ENCODE measurements at regions not wholly inside any gene's neighbourhood (a gene's known extent, or its start where the extent isn't known, plus 50 kb on each side); places are given as distances from the start of the nearest gene placed in this dataset.
"Not testable (repeated sequence)": the region's sequence is repeated elsewhere in the genome, so short reads cannot be mapped to it uniquely, and the experiment has no call there.

DNA sequence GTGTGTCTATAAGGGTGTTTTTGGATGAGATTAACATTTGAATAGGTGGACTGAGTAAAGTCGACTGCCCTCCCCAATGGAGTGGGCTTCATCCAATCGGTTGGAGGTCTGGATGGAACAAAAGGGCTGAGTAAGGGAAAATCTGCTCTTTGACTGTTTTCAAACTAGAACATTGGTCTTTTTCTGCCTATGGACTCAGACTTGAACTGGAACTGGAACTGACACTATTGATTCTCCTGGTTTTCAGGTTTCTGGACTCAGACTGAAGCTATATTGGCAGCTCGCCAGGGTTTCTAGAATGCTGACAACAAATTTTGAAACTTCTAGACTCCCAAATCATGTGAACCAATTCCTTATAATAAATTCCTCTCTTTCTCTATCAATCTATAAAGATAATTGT lies 498.9 kb upstream of the EPHA7 start:
- no peak for DNase-seq (ENCODE audit: extremely low read depth in 1 of 11, low read depth in 9 of 11, low spot score in 4 of 11)

DNA sequence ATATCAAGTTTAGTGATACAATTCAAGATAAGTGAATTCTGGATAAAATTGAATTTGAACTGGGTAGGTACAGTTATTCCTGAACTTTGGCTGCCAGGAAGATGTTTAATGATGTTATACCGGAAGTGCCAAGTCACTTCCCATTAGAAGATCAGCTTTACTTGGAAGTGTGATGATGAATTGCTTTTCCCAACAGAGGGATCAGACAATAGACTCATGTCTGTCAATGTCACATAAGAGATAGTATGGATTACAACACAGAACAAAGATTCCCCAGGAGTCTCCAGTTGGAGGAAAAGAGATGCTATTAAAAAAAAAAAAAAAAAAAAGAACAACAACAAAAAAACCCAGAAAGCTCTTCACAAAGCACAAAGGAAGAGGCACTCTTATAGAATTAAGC lies 497.9 kb upstream of the EPHA7 start:
- no peak for DNase-seq (ENCODE audit: extremely low read depth in 1 of 11, low read depth in 9 of 11, low spot score in 4 of 11)

DNA sequence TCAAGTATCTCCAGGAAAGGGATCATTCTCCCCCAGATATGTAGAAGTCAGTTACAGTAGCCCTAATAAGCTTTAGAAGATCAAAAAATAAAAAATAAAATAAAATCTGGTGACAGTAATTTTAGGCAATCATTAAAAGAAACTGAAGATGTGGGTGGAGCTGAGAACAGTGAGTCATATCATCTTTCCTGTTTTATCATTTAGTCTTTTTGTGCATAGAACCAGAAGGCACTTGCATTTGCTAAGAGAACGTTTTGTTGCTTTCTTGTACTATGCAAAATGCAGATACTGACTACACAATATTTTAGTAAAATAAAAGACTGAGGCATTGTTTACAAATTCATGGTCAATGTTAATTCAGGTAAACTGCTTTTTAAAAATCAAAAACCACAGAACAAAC lies 497.4 kb upstream of the EPHA7 start:
- no peak for DNase-seq (ENCODE audit: extremely low read depth in 1 of 11, low read depth in 9 of 11, low spot score in 4 of 11)

GRCh38 chr6:93915961-93916360 lies 496.6 kb upstream of the EPHA7 start:
- DNase-seq (ENCODE audit: extremely low read depth in 1 of 11, low read depth in 9 of 11, low spot score in 4 of 11) = no peak

DNA sequence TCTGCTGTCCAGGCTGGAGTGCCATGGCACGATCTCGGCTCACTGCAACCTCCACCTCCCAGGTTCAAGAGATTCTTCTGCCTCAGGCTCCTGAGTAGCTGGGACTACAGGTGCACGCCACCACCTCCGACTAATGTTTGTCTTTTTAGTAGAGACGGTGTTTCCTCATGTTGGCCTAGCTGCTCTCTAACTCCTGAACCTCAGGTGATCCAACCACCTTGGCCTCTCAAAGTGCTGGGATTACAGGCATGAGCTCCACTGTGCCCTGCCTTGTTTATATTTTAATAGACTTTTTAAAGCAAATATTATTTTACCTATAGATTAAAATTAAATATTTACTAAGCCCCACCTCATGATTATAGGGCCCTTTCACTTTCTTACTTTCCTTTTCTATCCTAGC lies 483.2 kb upstream of the EPHA7 start:
- DNase-seq (ENCODE audit: extremely low read depth in 1 of 11, low read depth in 9 of 11, low spot score in 4 of 11) = no peak

DNA sequence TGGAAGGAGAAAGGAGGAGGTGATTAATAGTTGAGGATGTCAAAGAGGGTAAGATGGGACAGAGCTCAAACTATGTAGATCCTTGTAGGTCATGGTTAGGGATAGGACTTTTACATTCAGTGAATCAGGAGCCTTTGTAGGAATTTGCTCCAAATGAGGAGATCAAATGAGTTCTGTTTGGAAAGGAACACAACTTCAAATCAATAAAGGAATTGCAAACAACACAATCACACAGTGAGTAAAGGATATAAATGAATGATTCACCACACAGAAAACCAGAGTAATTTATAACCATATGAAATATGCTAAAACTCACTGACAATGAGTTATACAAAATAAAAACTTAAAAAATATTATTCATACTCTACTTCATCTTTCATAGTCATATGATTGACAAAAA lies 480.8 kb upstream of the EPHA7 start:
- DNase-seq (ENCODE audit: extremely low read depth in 1 of 11, low read depth in 9 of 11, low spot score in 4 of 11) = no peak

DNA sequence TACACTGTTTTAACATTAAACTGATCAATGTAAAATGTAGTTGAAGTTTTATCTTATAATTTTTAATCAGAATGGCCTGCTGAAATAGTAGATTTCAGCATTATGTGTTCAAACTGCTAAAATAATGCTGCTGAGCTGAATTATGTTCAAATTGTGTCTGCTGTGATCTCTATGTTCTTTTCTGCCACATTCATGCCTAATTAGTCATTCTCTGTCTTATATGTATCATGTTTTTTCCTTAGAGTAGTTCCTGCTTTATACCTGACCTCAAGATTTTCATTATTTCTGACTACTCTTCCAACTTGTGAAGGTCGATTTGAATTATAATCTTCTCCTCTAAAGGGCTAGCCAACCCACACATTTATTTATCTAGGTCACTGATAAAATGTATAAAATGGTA lies 476.7 kb upstream of the EPHA7 start:
- no peak for DNase-seq (ENCODE audit: extremely low read depth in 1 of 11, low read depth in 9 of 11, low spot score in 4 of 11)

- no peak for DNase-seq (ENCODE audit: extremely low read depth in 1 of 11, low read depth in 9 of 11, low spot score in 4 of 11)
These were observed 475.2 kb upstream of the EPHA7 start for GRCh38 chr6:93894521-93894920.

- no peak for DNase-seq (ENCODE audit: extremely low read depth in 1 of 11, low read depth in 9 of 11, low spot score in 4 of 11)
These were observed 470.4 kb upstream of the EPHA7 start for GRCh38 chr6:93889713-93890112.

GRCh38 chr6:93886416-93886815 lies 467.1 kb upstream of the EPHA7 start:
- no peak for DNase-seq (ENCODE audit: extremely low read depth in 1 of 11, low read depth in 9 of 11, low spot score in 4 of 11)

DNA sequence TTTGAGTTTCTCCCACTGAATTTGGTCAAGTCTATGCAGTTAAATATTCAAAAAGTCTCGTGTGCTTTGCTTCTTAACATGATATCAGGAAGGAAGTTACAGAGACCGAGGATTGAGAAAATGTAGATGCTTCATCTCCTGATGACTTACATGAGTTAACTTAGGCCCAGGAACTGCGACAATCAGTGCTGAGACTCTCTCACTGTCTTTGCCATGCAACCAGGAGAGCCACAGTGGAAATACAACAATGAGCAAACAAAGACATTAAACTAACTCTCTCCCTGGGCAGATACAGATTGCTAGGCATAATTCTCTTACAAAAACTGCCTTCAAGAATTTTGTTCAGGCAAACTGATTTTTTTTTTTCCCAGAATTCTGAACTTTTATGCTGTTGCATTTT lies 440.6 kb upstream of the EPHA7 start:
- no peak for DNase-seq (ENCODE audit: extremely low read depth in 1 of 11, low read depth in 9 of 11, low spot score in 4 of 11)

DNA sequence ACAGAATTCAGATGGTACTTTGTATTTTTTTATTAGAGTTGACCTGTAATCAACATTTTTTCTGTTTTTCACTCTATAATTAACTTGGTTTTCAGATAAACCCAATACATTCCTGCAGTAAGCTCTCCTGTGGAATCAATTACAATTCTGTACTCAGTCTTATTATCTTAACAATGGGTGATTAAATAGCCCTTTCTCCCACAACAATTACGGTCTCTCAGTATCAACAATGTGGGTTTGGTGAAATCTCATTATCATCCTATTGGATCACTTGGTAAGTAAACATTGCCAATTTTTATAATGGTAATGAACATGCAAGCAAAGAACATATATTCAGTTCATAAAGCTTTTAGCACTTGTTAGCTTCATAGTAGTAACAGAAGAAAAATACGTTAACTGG lies 438.9 kb upstream of the EPHA7 start:
- no peak for DNase-seq (ENCODE audit: extremely low read depth in 1 of 11, low read depth in 9 of 11, low spot score in 4 of 11)

GRCh38 chr6:93849857-93850256 lies 430.5 kb upstream of the EPHA7 start:
- DNase-seq (ENCODE audit: extremely low read depth in 1 of 11, low read depth in 9 of 11, low spot score in 4 of 11) = no peak

GRCh38 chr6:93848031-93848742 lies 428.8 kb upstream of the EPHA7 start:
- no peak for DNase-seq (ENCODE audit: extremely low read depth in 1 of 11, low read depth in 9 of 11, low spot score in 4 of 11)

GRCh38 chr6:93842178-93842577 lies 422.8 kb upstream of the EPHA7 start:
- DNase-seq (ENCODE audit: extremely low read depth in 1 of 11, low read depth in 9 of 11, low spot score in 4 of 11) = no peak

DNA sequence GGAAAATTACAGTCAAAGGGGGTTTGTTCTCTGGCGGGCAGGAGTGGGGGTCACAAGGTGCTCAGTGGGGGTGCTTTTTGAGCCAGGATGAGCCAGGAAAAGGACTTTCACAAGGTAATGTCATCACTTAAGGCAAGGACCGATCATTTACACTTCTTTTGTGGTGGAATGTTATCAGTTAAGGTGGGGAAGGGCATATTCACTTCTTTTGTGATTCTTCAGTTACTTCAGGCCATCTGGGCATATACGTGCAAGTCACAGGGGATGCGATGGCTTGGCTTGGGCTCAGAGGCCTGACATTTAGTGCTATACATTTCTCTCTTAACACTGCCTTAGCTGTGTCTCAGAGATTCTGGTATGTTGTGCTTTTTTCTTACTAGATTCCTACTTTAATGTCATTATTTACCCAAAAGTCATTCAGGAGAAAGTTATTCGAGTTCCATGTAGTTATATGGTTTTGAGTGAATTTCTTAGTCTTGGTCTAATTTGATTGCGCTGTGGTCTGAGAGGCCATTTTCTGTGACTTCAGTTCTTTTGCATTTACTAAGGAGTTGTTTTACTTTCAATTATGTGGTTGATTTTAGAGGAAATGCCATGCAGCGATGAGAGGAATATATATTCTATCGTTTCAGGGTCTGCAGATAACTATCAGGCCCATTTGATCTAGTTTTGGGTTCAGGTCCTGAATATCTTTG lies 416.2 kb upstream of the EPHA7 start:
- DNase-seq (ENCODE audit: extremely low read depth in 1 of 11, low read depth in 9 of 11, low spot score in 4 of 11) = not testable (repeated sequence)

DNA sequence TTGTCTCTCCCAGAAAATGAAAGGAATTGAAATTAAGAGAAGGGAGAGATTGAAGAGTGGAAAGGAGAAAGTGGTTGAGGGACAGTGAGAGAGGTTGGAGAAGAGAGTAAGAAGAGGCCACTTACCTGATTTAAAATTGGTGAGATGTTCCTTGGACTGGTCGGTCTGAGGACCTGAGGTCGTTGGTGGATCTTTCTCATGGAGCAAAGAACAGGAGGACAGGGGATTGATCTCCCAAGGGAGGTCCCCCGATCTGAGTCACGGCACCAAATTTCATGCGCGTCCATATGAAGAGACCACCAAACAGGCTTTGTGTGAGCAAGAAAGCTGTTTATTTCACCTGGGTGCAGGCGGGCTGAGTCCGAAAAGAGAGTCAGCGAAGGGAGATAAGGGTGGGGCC lies 415.7 kb upstream of the EPHA7 start:
- not testable (repeated sequence) for DNase-seq (ENCODE audit: extremely low read depth in 1 of 11, low read depth in 9 of 11, low spot score in 4 of 11)

DNA sequence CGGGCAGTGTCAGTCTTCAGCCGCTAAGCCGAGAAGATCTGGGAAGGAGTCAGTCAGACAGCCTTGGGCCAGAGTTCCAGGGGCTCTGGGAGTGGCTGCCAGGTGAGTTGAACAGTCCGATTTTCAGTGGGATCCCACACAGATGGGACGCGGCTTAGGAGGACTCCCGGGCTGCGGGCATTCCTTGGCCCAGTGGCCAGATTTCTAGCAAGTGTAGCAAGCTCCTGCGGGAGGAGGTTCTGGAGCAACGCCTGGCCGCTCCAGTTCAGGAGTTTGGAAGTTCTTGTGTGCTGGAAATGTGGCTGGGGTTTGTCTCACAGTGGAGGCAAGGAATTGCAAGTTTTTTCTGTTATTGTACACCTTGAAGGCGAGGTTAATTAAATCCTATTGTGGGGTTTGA lies 414.0 kb upstream of the EPHA7 start:
- DNase-seq (ENCODE audit: extremely low read depth in 1 of 11, low read depth in 9 of 11, low spot score in 4 of 11) = not testable (repeated sequence)

DNA sequence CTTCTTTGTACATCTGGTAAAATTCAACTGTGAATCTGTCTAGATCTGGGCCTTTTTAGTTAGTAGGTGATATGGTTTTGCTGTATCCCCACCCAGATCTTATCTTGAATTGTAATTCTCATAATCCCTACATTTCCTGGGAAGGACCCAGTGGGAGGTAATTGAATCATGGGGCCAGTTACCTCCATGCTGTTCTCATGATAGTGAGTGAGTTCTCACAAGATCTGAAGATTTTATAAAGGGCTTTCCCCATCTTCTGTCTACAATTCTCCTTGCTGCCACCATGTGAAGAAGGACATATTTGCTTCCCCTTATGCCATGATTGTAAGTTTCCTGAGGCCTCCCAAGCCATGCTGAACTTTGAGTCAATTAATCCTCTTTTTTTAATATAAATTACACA lies 410.4 kb upstream of the EPHA7 start:
- DNase-seq (ENCODE audit: extremely low read depth in 1 of 11, low read depth in 9 of 11, low spot score in 4 of 11) = not testable (repeated sequence)

DNA sequence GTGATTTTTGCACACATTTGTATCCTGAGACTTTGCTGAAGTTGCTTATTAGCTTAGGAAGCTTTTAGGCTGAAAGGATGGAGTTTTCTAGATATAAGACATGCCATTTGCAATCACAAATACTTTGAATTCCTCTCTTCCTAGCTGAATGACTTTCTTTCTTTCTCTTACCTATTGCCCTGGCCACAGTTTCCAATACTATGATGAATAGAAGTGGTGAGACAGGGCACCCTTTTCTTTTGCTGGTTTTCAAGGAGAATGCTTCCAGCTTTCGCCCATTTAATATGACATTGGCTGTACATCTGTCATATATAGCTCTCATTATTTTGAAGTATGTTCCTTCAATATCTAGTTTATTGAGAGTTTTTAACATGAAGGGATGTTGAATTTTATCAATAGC lies 409.6 kb upstream of the EPHA7 start:
- no peak for DNase-seq (ENCODE audit: extremely low read depth in 1 of 11, low read depth in 9 of 11, low spot score in 4 of 11)

- DNase-seq (ENCODE audit: extremely low read depth in 1 of 11, low read depth in 9 of 11, low spot score in 4 of 11) = no peak
These were observed 409.2 kb upstream of the EPHA7 start for GRCh38 chr6:93828553-93828952.
